DMS53 (cell line): ENCODE measurements at regions not wholly inside any gene's neighbourhood (a gene's known extent, or its start where the extent isn't known, plus 50 kb on each side); places are given as distances from the start of the nearest gene placed in this dataset.
A peak's percentile ranks its signal among the peaks of the same experiment; 100 is the strongest.

ENCODE experiments used
- DNase-seq: peaks from one replicate; lab custom pipeline; 2025; lab: John Stamatoyannopoulos, UW

GRCh38 chr13:92938486-92939020 is 288.1 kb upstream of the GPC6 start:
- no peak for DNase-seq

GRCh38 chr13:92941167-92941566 is 285.4 kb upstream of the GPC6 start:
- no peak for DNase-seq

- DNase-seq: no peak
Observed at GRCh38 chr13:92947770-92948434, 278.7 kb upstream of the GPC6 start.

DNA sequence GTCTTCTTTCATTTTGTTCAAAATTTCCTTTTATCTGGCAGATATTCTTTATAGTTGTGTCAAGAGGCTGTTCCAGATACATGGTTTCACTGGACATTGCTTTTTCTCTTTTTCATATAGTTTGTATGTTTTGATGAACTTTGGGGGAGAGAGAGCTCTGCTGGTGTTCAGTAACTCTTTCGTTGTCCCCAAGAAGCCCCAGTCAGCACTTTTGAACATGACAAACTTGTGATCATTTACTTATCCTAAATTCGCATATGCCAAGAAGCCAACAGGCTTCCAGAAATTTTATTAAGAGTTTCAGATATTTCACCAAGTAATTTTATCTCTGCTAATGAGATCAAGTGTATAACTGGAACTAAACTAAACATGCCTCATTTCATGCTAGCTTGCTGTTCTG is 275.8 kb upstream of the GPC6 start:
- DNase-seq: no peak

- peak; percentile 46 for DNase-seq
Observed at GRCh38 chr13:92951273-92951890, 275.2 kb upstream of the GPC6 start.

- no peak for DNase-seq
Observed at GRCh38 chr13:92952161-92952560, 274.4 kb upstream of the GPC6 start.

- DNase-seq: no peak
Observed at GRCh38 chr13:92954746-92955145, 271.9 kb upstream of the GPC6 start.

DNA sequence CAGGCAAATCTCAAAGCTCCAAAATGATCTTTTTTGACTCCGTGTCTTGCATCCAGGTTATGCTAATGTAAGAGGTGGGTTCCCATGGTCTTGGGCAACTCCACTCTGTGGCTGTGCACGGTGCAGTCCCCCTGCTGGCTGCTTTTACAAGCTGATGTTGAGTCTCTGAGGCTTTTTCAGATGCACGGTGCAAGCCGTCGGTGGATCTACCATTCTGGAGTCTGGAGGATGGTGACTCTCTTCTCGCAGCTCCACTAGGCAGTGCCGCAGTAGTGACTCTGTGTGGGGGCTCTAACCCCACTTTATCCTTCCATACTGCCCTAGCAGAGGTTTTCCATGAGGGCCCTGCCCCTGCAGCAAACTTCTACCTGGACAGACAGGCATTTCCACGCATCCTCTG is 266.8 kb upstream of the GPC6 start:
- no peak for DNase-seq

GRCh38 chr13:92963029-92963428 is 263.6 kb upstream of the GPC6 start:
- DNase-seq: no peak

- DNase-seq: no peak
Observed at GRCh38 chr13:92966341-92966740, 260.3 kb upstream of the GPC6 start.

DNA sequence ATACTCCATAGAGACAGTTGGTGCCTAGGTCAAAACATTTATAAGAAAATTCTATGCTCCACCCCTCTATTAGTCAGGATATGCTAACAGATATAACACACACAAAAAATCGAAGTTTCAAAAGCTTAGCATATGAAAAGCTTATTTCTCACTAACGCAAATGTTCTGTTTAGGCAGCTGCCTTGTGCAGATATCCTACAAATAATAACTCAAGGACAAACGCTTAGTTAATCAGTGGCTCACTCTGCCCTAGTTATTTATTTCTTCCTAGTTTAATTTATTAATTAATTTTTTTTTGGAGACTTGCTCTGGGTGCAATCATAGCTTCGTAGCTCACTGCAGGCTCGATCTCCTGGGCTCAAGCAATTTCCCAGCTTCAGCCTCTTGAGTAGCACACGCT is 259.7 kb upstream of the GPC6 start:
- DNase-seq: no peak

GRCh38 chr13:92967923-92968322 is 258.7 kb upstream of the GPC6 start:
- peak; percentile 1 for DNase-seq

- no peak for DNase-seq
Observed at GRCh38 chr13:92972751-92973150, 253.9 kb upstream of the GPC6 start.

DNA sequence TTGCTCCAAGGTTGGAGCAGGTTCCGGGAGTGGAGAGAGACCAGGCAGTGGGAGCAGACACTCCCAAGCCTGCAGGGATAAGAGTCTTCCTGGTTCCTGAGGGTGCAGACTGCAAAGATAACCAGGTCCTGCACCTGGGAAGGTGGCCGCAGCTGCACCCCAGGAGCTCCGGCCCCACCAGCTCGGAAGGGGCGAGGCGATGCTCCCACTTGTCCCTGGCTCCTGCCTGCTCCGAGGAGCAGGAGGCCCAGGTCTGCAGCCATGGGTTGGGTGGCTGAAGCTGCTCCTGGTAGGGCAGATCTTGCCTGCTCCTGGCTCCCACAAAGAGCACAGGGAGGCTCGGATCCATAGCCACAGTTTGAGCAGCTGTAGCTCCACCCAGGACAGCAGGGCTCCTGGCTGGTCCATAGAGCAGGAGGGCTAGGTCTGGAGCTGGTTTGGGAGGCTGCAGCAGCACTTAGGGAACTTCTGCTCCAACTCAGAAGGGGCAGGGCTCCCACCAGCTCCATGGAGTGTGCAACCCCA is 251.6 kb upstream of the GPC6 start:
- DNase-seq: no peak

GRCh38 chr13:92976657-92977056 is 249.9 kb upstream of the GPC6 start:
- no peak for DNase-seq

DNA sequence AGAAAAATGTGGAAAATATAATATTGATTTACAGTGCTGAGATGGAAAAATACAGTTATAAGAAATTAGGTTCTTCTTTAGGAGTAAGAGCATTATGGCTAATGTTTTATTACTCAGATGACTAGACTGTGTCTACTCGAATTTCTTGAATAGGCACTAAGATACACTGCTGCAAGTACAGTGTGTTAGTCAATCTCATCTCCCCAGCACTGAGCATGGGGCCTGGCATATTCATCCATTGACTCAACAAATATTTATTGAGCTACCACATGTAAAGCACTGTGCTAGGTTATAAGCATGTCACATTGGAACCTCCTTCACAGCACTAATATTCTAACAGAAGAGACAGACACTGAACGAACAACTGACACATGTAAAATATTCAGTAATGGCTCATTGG is 242.5 kb upstream of the GPC6 start:
- no peak for DNase-seq

- DNase-seq: no peak
Observed at GRCh38 chr13:92989301-92989700, 237.3 kb upstream of the GPC6 start.

- DNase-seq: no peak
Observed at GRCh38 chr13:92991692-92992091, 234.9 kb upstream of the GPC6 start.

- no peak for DNase-seq
Observed at GRCh38 chr13:92994056-92994455, 232.6 kb upstream of the GPC6 start.

DNA sequence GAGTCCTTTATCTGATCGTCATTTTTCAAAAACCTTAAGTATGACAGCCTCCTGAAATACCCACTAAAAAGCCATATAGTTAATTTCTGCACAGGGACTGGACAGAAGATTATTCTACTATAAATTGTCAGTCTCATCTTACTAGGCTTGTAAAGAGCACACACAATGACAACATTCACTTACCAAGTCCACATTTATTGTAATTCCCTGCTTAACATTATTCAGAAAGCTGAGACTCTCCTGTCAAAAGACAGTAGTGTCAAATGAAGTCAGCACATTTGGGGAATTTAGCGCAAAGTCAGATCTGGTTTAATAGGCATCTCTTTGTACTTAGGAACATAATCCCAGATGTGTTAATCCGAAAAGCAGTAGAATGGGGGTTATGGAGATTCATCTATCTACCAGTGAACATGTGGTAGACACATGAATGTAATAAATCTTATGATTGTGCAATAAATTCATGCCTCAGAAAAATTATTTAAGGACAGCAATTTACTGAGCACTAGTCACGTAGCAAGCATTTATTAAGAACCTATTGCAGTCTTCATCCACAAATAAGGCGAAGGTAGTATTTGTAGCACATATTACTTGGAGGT is 224.6 kb upstream of the GPC6 start:
- no peak for DNase-seq

DNA sequence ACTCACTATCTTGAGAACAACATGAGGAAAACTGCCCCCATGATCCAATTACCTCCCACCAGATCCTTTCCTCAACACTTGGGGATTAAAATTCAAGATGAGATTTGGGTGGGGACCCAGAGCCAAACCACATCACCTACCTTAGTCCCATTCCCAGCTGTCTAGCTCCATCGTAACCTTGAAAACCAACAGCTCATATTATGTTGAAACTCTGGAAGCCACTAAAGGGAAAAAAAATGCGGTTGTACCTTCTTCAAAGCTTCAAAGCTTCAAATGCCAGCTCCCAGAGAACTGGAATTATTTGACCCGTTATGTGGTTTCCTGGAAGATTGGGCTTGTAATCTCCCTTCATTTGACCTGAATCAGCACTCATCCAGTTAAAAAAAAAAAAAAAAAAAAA is 223.1 kb upstream of the GPC6 start:
- DNase-seq: no peak

- DNase-seq: peak; percentile 11
Observed at GRCh38 chr13:93004919-93005318, 221.7 kb upstream of the GPC6 start.

- no peak for DNase-seq
Observed at GRCh38 chr13:93007928-93008327, 218.7 kb upstream of the GPC6 start.
